ENCODE measurements at regions not wholly inside any gene's neighbourhood (a gene's known extent, or its start where the extent isn't known, plus 50 kb on each side); places are given as distances from the start of the nearest gene placed in this dataset.

- no peak for DNase-seq (ENCODE audit: low read depth, low spot score)
Observed at GRCh38 chr7:46832136-46832535, 749.8 kb downstream of the TNS3 start.

GRCh38 chr7:46819819-46820218, 762.1 kb downstream of the TNS3 start:
- no peak for DNase-seq (ENCODE audit: low read depth, low spot score)

- no peak for DNase-seq (ENCODE audit: low read depth, low spot score)
Observed at GRCh38 chr7:46814516-46815250, 767.2 kb downstream of the TNS3 start.

GRCh38 chr7:46812101-46812675, 769.7 kb downstream of the TNS3 start:
- no peak for DNase-seq (ENCODE audit: low read depth, low spot score)

- no peak for DNase-seq (ENCODE audit: low read depth, low spot score)
Observed at GRCh38 chr7:46811529-46811928, 770.4 kb downstream of the TNS3 start.

- DNase-seq (ENCODE audit: low read depth, low spot score): no peak
Observed at GRCh38 chr7:46810986-46811385, 770.9 kb downstream of the TNS3 start.

GRCh38 chr7:46809886-46810285, 772.0 kb downstream of the TNS3 start:
- DNase-seq (ENCODE audit: low read depth, low spot score): no peak

- no peak for DNase-seq (ENCODE audit: low read depth, low spot score)
Observed at GRCh38 chr7:46806856-46807255, 775.1 kb downstream of the TNS3 start.

GRCh38 chr7:46802479-46802878, 779.4 kb downstream of the TNS3 start:
- DNase-seq (ENCODE audit: low read depth, low spot score): no peak

GRCh38 chr7:46791188-46791587, 790.7 kb downstream of the TNS3 start:
- no peak for DNase-seq (ENCODE audit: low read depth, low spot score)

- no peak for DNase-seq (ENCODE audit: low read depth, low spot score)
Observed at GRCh38 chr7:46786995-46787394, 794.9 kb downstream of the TNS3 start.

- DNase-seq (ENCODE audit: low read depth, low spot score): no peak
Observed at GRCh38 chr7:46786221-46786954, 795.5 kb downstream of the TNS3 start.

- peak; percentile 66 for DNase-seq (ENCODE audit: low read depth, low spot score)
Observed at GRCh38 chr7:46784732-46785131, 797.2 kb downstream of the TNS3 start.

- DNase-seq (ENCODE audit: low read depth, low spot score): no peak
Observed at GRCh38 chr7:46781901-46782439, 799.9 kb downstream of the TNS3 start.

- DNase-seq (ENCODE audit: low read depth, low spot score): no peak
Observed at GRCh38 chr7:46776790-46777189, 805.1 kb downstream of the TNS3 start.

- DNase-seq (ENCODE audit: low read depth, low spot score): no peak
Observed at GRCh38 chr7:46775776-46776175, 806.1 kb downstream of the TNS3 start.

GRCh38 chr7:46775020-46775419, 806.9 kb downstream of the TNS3 start:
- no peak for DNase-seq (ENCODE audit: low read depth, low spot score)

GRCh38 chr7:46774515-46774914, 807.4 kb downstream of the TNS3 start:
- DNase-seq (ENCODE audit: low read depth, low spot score): no peak

- DNase-seq (ENCODE audit: low read depth, low spot score): no peak
Observed at GRCh38 chr7:46772776-46773175, 809.1 kb downstream of the TNS3 start.

- no peak for DNase-seq (ENCODE audit: low read depth, low spot score)
Observed at GRCh38 chr7:46767071-46767470, 814.8 kb downstream of the TNS3 start.

GRCh38 chr7:46764100-46764936, 817.6 kb downstream of the TNS3 start:
- DNase-seq (ENCODE audit: low read depth, low spot score): peak; percentile 96

Measured in pulmonary artery endothelial cell (primary cell).